HG03457 (cell line): ENCODE measurements at regions not wholly inside any gene's neighbourhood (a gene's known extent, or its start where the extent isn't known, plus 50 kb on each side); places are given as distances from the start of the nearest gene placed in this dataset.

ENCODE experiments used
- ATAC-seq: cut with Tn5 transposase; IDR thresholded peaks from one replicate; pipeline ENCODE4 v1.9.1; 2021; ENCODE audit warnings: moderate number of reproducible peaks; ENCODE audit not compliant: unreplicated experiment

- ATAC-seq, result no peak
Observed at GRCh38 chr3:176798680-176799079, 398.6 kb downstream of the TBL1XR1 start.

GRCh38 chr3:176796371-176796770 lies 400.9 kb downstream of the TBL1XR1 start:
- no peak for ATAC-seq

- ATAC-seq, result no peak
Observed at GRCh38 chr3:176795891-176796290, 401.4 kb downstream of the TBL1XR1 start.

- ATAC-seq, result no peak
Observed at GRCh38 chr3:176794406-176794805, 402.9 kb downstream of the TBL1XR1 start.

GRCh38 chr3:176789947-176790346 lies 407.3 kb downstream of the TBL1XR1 start:
- ATAC-seq, result no peak

- ATAC-seq, result no peak
Observed at GRCh38 chr3:176789281-176789705, 408.0 kb downstream of the TBL1XR1 start.

- ATAC-seq, result no peak
Observed at GRCh38 chr3:176787506-176787905, 409.8 kb downstream of the TBL1XR1 start.

- no peak for ATAC-seq
Observed at GRCh38 chr3:176785171-176785570, 412.1 kb downstream of the TBL1XR1 start.

GRCh38 chr3:176780766-176781165 lies 416.5 kb downstream of the TBL1XR1 start:
- no peak for ATAC-seq

GRCh38 chr3:176776622-176777175 lies 420.6 kb downstream of the TBL1XR1 start:
- ATAC-seq, result no peak

- ATAC-seq, result no peak
Observed at GRCh38 chr3:176769547-176770190, 427.6 kb downstream of the TBL1XR1 start.

- ATAC-seq, result no peak
Observed at GRCh38 chr3:176767385-176767784, 429.9 kb downstream of the TBL1XR1 start.

GRCh38 chr3:176766862-176767261 lies 430.4 kb downstream of the TBL1XR1 start:
- ATAC-seq, result no peak

- ATAC-seq, result no peak
Observed at GRCh38 chr3:176765382-176765900, 431.8 kb downstream of the TBL1XR1 start.

- ATAC-seq, result no peak
Observed at GRCh38 chr3:176759815-176760506, 437.3 kb downstream of the TBL1XR1 start.

GRCh38 chr3:176757429-176757828 lies 439.9 kb downstream of the TBL1XR1 start:
- ATAC-seq, result no peak

GRCh38 chr3:176755977-176756376 lies 441.3 kb downstream of the TBL1XR1 start:
- ATAC-seq, result peak; percentile 42

GRCh38 chr3:176755552-176755951 lies 441.7 kb downstream of the TBL1XR1 start:
- peak; percentile 30 for ATAC-seq

- no peak for ATAC-seq
Observed at GRCh38 chr3:176741664-176742047, 455.6 kb downstream of the TBL1XR1 start.

- ATAC-seq, result no peak
Observed at GRCh38 chr3:176740906-176741663, 456.2 kb downstream of the TBL1XR1 start.

- no peak for ATAC-seq
Observed at GRCh38 chr3:176739159-176739558, 458.1 kb downstream of the TBL1XR1 start.
